ENCODE measurements at regions not wholly inside any gene's neighbourhood (a gene's known extent, or its start where the extent isn't known, plus 50 kb on each side); places are given as distances from the start of the nearest gene placed in this dataset.

- TF ChIP-seq, protein P1, sequence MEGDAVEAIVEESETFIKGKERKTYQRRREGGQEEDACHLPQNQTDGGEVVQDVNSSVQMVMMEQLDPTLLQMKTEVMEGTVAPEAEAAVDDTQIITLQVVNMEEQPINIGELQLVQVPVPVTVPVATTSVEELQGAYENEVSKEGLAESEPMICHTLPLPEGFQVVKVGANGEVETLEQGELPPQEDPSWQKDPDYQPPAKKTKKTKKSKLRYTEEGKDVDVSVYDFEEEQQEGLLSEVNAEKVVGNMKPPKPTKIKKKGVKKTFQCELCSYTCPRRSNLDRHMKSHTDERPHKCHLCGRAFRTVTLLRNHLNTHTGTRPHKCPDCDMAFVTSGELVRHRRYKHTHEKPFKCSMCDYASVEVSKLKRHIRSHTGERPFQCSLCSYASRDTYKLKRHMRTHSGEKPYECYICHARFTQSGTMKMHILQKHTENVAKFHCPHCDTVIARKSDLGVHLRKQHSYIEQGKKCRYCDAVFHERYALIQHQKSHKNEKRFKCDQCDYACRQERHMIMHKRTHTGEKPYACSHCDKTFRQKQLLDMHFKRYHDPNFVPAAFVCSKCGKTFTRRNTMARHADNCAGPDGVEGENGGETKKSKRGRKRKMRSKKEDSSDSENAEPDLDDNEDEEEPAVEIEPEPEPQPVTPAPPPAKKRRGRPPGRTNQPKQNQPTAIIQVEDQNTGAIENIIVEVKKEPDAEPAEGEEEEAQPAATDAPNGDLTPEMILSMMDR (IDR thresholded peaks at IDR 0.05): no peak
- no peak for TF ChIP-seq POLR2A (IDR thresholded peaks at IDR 0.05)
These were observed 76.6 kb upstream of the PCDH9 start for GRCh38 chr13:67306742-67307141.
